GM19455 (cell line): ENCODE measurements at regions not wholly inside any gene's neighbourhood (a gene's known extent, or its start where the extent isn't known, plus 50 kb on each side); places are given as distances from the start of the nearest gene placed in this dataset.
"Not testable (repeated sequence)": the region's sequence is repeated elsewhere in the genome, so short reads cannot be mapped to it uniquely, and the experiment has no call there.

Source experiments
- ATAC-seq: cut with Tn5 transposase; IDR thresholded peaks from one replicate; pipeline ENCODE4 v1.9.1; 2021; ENCODE audit not compliant: unreplicated experiment

GRCh38 chr5:85648495-85648894, 969.2 kb upstream of the COX7C start:
- ATAC-seq = no peak

DNA sequence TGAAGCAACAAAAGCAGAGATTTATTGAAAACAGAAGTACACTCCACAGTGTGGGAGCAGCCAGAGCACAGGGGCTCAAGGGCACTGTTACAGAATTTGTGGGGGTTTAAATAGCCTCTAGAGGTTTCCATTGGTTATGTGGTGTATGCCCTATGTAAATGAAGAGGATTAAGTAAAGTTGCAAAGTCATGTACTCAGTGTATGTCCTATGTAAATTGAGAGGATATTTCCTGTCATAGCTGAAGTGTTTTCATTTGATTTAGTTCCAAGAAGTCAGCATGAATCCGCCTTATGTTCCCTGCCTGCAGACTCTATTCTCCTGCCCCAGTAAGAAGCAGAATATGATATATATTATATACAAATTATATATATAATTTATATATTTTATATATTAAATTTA, 966.0 kb upstream of the COX7C start:
- ATAC-seq = no peak

DNA sequence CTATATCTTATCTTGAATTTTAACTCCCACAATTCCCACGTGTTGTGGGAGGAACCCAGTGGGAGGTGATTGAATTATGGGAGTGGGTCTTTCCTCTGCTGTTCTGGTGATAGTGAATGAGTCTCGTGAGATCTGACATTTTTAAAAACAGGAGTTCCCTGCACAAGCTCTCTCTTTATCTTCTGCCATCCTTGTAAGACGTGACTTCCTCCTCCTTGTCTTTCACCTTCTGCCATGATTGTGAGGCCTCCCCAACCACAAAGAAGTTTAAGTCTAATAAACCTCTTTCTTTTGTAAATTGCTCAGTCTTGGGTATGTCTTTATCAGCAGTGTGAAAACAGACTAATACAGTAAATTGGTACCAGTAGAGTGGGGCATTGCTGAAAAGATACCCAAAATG, 963.6 kb upstream of the COX7C start:
- ATAC-seq = not testable (repeated sequence)

- no peak for ATAC-seq
Measured at GRCh38 chr5:85656050-85656449, 961.7 kb upstream of the COX7C start.

GRCh38 chr5:85657328-85657727, 960.4 kb upstream of the COX7C start:
- not testable (repeated sequence) for ATAC-seq

DNA sequence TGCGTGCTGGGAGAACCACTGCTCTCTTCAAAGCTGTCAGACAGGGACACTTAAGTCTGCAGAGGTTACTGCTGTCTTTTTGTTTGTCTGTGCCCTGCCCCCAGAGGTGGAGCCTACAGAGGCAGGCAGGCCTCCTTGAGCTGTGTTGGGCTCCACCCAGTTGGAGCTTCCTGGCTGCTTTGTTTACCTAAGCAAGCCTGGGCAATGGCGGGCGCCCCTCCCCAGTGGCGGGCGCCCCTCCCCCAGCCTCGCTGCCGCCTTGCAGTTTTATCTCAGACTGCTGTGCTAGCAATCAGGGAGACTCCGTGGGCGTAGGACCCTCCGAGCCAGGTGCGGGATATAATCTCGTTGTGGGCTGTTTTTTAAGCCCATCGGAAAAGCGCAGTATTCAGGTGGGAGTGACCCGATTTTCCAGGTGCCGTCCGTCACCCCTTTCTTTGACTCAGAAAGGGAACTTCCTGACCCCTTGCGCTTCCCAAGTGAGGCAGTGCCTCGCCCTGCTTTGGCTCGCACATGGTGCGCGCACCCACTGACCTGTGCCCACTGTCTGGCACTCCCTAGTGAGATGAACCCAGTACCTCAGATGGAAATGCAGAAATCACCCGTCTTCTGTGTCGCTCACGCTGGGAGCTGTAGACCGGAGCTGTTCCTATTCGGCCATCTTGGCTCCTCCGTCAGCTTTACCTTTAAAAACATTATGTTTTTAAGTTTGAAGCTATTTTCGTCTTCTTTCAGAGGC, 954.6 kb upstream of the COX7C start:
- ATAC-seq = not testable (repeated sequence)

GRCh38 chr5:85663708-85664031, 954.1 kb upstream of the COX7C start:
- ATAC-seq = no peak

GRCh38 chr5:85670417-85670816, 947.3 kb upstream of the COX7C start:
- no peak for ATAC-seq

DNA sequence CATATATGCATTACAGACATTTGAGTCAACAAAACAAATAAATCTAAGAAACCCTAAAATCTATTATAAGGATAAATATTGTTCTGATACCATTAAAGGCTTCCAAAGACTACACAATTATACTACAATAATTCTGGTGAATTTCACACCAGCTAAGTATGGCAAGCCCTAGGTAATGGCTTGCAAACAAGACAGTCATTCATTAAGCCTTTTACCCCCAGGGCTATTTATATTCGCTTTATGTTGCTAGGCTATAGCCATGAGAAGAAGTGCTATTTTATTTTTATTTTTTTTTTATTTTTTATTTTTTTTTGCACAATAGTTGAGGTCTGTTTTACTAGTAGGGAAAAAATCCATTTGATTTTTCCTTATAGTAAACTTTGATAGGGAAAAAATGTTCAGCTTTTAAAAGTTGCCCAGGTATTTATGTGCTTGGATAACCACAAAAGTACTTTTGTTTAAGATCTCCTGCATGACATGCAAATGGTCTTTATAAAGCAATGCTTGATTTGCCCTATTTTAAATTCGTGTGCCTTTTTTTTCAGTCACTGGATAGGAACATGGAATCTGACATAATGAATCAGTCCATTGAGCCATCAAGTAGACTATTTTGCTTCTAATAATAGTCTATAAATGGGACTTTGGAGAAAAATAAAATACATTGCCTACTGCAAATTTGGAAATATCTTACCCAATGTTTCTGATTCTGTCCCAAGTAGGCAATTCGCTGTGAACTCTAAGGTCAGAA, 946.3 kb upstream of the COX7C start:
- no peak for ATAC-seq

DNA sequence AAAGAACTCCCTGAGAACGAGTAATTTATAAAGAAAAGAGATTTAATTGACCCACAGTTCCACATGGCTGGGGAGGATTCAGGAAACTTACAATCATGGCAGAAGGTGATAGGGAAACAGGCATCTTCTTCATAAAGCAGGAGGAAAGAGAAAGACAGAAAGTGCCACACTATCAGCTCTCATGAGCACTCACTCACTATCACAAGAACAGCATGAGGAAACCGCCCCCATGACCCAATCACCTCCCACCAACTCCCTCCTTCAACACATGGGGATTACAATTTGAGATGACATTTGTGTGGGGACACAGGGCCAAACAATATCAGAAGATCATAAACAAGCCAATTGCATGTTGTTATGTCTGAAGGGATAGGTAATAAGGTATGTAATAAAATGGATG, 935.9 kb upstream of the COX7C start:
- no peak for ATAC-seq

DNA sequence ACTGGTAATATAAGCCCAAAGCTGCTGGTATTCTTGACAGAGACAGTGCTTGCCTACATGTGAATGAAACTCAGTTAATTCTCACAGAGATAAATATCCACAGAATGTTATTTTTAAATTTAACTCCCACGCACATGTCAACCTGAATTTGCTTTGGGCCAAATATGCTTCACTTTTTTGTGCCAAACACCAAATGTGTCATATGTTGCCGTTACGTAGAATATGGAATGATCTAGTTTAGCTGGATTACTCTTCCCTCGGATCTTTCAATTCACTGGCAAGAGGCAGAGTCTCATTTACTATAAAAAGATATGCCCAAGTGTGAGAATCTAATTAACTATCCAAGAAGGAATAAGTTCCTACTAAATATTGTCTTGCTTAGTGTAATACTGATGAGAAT, 933.4 kb upstream of the COX7C start:
- ATAC-seq = no peak

DNA sequence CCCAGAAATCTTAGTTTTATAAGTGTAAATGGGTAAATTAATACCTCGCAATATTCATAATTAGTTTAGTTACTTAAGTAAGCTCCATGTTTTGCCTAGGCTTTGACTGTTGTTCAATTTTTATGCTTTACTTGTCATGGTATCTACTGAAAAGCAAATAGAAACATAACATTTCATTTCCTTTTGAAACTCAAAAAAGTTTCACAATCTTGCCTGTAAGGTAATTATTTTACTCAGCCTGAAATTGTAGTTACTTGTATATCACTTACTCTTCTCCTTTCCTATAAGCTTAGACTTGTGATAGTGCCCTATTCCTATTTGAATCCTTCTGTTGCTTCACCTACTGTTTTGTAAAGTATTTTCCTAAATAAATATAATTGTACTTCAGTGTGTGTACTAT, 914.4 kb upstream of the COX7C start:
- no peak for ATAC-seq

DNA sequence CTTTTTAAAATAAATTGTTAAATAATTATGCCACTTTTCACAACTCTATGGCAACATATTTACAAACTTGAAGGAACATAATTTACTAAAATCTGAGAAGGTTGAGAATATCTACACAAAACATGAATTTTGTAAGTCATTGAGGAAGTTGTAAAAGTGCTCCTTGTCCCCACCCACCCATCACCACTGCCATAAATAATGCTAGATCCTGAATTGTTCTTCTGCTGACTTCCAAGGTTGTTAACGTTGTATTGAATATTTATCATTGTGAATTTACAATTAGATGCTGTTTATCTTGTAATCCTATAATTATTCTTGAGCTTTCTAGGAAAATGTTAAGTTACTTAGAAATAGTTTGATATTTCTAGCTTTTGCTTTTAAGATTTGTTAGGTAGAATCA, 908.0 kb upstream of the COX7C start:
- no peak for ATAC-seq

DNA sequence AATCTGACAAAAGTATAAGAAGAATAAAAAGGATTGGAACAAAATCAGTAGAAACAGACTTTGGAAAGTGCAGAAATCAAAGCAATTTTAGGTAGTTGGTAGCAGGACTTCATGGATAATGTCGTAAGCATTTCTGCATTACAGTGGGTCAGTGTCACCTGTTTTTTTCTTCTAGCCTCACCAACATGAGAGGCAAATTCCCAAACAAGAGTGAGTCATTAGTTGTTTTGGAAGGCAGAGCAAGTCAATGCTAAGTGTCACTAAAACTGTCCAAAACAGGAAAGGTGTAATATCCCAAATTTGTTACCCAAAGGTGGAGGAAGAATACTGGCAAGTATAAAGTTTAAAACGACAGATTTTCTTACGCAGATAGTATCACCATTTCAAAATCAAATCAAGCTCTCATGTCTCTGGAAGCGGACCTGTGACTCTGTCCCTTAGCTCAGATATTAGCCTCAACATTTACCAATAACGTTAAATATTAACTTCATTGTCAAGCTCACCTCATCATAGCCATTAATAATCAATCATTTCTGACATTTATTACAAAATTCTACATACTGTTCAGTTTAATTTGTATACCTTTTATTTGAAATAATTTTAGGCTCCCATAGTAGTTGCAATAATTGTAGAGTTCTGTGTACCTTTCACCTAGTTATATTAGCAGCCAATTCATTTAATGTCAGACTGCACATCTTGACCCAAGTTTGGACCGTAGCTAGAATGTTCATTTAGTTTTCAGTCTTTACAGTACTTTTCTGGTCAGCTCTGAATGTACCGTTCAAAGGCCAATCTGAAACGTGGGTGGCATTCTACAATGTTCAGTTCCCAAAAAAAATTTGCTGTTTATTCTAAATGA, 901.2 kb upstream of the COX7C start:
- ATAC-seq = no peak

- ATAC-seq = no peak
Measured at GRCh38 chr5:85717203-85717563, 900.6 kb upstream of the COX7C start.

DNA sequence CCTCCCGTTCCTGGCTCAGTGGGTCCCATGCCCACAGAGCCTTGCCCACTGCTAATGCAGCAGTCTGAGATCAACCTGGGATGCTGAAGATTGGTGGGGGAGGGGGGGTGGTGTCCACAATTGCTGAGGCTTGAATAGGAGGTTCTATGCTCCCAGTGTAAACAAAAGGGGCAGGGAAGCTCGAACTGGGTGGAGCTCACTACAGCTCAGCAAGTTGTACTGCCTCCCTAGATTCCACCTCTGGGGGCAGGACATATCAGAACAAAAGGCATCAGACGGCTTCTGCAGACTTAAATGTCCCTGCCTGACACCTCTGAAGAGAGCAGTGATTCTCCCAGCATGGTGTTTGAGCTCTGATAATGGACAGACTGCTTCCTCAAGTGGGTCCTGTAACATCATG, 885.6 kb upstream of the COX7C start:
- no peak for ATAC-seq

DNA sequence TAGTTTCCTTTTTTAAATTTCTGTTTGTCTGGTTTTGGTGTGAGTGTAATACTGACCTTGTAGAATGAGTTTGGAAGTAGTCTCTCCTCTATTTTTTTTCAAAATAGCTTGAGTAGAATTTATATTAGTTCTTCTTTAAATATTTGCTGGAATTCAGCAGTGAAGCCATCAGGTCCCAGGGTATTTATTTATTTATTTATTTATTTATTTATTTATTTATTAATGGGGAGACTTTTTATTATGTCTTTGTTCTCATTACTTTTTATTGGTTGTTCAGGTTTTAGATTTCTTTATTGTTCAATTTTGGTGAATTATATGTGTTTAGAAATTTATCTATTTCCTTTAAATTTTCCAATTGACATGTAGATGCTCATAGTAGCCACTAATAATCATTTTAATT, 875.8 kb upstream of the COX7C start:
- ATAC-seq = no peak

DNA sequence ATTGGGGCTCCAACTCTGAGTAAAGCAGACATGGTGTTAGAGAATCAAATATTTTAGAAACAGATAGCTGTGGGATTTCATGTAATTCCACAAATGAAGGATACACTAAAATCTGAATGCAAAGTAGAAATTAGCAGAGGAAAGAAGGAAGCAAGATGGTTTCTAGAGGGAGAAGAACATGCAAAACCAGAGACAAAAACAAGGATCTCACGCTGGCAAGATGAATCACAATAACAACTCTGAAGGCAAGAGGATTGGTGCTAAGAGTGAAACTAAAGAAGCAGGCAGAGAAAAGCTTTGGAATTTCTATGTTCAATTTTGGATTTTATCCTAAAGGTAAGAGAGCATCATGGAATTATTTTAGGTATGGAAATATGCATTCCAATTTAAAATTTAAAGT, 857.2 kb upstream of the COX7C start:
- ATAC-seq = no peak

GRCh38 chr5:85769347-85769746, 848.4 kb upstream of the COX7C start:
- ATAC-seq = no peak

GRCh38 chr5:85784746-85785145, 833.0 kb upstream of the COX7C start:
- ATAC-seq = no peak

DNA sequence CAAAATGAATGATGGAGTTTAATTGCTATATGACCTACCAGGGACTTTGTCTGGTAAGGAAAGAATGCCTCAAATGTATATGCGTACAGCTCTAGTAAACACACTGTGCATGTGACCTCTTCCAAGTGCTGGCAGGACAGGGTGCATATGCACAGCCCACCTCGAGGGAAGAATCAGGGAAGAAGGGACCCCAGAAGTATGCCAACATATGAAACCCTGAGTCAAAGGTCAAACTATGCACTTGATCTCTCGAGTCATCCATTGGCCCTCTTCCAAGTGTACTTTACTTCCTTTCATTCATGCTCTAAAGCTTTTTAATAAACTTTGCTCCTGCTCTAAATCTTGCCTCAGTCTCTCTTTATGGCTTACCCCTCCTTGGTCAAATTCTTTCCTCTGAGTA, 804.6 kb upstream of the COX7C start:
- ATAC-seq = no peak

DNA sequence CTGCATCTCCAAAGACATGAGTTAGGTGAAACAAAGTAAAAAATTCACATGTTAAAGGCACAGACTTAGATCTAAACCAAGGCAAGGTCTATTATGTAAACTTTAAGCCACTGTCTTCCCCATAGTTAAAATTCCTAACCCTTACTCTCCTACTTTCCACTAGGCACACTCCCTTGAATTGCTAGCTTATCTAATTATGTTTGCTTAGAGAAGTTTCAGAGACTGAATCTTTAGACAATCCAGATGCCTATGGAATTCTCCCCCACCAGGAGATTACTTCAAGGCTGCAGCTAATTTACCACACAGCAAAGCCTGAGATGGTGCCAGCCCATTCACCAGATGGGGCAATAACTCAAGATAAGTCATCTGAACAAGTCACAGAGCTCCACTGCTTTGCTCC, 803.1 kb upstream of the COX7C start:
- ATAC-seq = no peak
